Stomach smooth muscle (tissue), 2 donors: ENCODE measurements at regions not wholly inside any gene's neighbourhood (a gene's known extent, or its start where the extent isn't known, plus 50 kb on each side); places are given as distances from the start of the nearest gene placed in this dataset.

Experiments used
- H3K27ac ChIP-seq: one replicate; pipeline ENCODE4 v1.7.0; 2013; ENCODE audit warnings: mild to moderate bottlenecking, low read length, inconsistent platforms
- H3K27me3 ChIP-seq, 2 donors: one replicate each; pipeline ENCODE4 v1.7.0; 2013; ENCODE audit warnings: low read length in 2 of 2; ENCODE audit not compliant: insufficient read depth in 2 of 2, control insufficient read depth in 1 of 2
- H3K36me3 ChIP-seq, 2 donors: one replicate each; pipeline ENCODE4 v1.7.0; 2013; ENCODE audit warnings: low read length in 2 of 2; ENCODE audit not compliant: control insufficient read depth in 2 of 2, insufficient read depth in 2 of 2
- H3K4me1 ChIP-seq: one replicate; pipeline ENCODE4 v1.7.0; 2013; ENCODE audit warnings: low read length; ENCODE audit not compliant: control insufficient read depth, insufficient read depth
- H3K4me3 ChIP-seq, 2 donors: one replicate each; pipeline ENCODE4 v1.7.0; 2013; ENCODE audit warnings: low read length in 2 of 2
- H3K9ac ChIP-seq, 2 donors: one replicate each; pipeline ENCODE4 v1.7.0; 2013; ENCODE audit warnings: low read length in 2 of 2, mild to moderate bottlenecking in 1 of 2
- H3K9me3 ChIP-seq, 2 donors: one replicate each; pipeline ENCODE4 v1.7.0; 2013; ENCODE audit warnings: low read length in 2 of 2; ENCODE audit not compliant: control insufficient read depth in 2 of 2
- donor health status: healthy.
- donor health status: Pancreatic carcinoma.

- no peaks in the 10 kb centered on the region for H3K27me3 ChIP-seq
- no peak overlapping the region for H3K4me3 ChIP-seq
- H3K9ac ChIP-seq, result no peak overlapping the region
- H3K4me1 ChIP-seq, result no peaks in the 10 kb centered on the region
- H3K36me3 ChIP-seq, result no peaks in the 10 kb centered on the region
- H3K27ac ChIP-seq, result no peak overlapping the region
- H3K9me3 ChIP-seq, result no peaks in the 10 kb centered on the region
Measured at GRCh38 chr1:173276922-173277800, 70.0 kb upstream of the TNFSF4 start.

- H3K27me3 ChIP-seq, result no peaks in the 10 kb centered on the region
- no peaks in the 10 kb centered on the region for H3K9me3 ChIP-seq
- H3K27ac ChIP-seq, result no peak overlapping the region
- H3K36me3 ChIP-seq, result no peaks in the 10 kb centered on the region
- H3K9ac ChIP-seq, result no peak overlapping the region
- H3K4me3 ChIP-seq, result no peak overlapping the region
- H3K4me1 ChIP-seq, result no peaks in the 10 kb centered on the region
Measured at GRCh38 chr1:173280899-173281660, 73.9 kb upstream of the TNFSF4 start.

- H3K4me1 ChIP-seq, result no peaks in the 10 kb centered on the region
- H3K9me3 ChIP-seq, result no peaks in the 10 kb centered on the region
- H3K27me3 ChIP-seq, result no peaks in the 10 kb centered on the region
- H3K27ac ChIP-seq, result no peak overlapping the region
- H3K9ac ChIP-seq, result no peak overlapping the region
- no peaks in the 10 kb centered on the region for H3K36me3 ChIP-seq
- no peak overlapping the region for H3K4me3 ChIP-seq
Measured at GRCh38 chr1:173285048-173285447, 77.9 kb upstream of the TNFSF4 start.

GRCh38 chr1:173287785-173288184, 80.7 kb upstream of the TNFSF4 start:
- Histone ChIP-seq H3K4me3 (no peak overlapping the region), H3K27me3 (no peaks in the 10 kb centered on the region), H3K27ac (no peak overlapping the region), H3K4me1 (no peaks in the 10 kb centered on the region), H3K9me3 (no peaks in the 10 kb centered on the region), H3K9ac (no peak overlapping the region), H3K36me3 (no peaks in the 10 kb centered on the region)

- no peaks in the 10 kb centered on the region for H3K36me3 ChIP-seq
- no peak overlapping the region for H3K9ac ChIP-seq
- H3K27me3 ChIP-seq, result no peaks in the 10 kb centered on the region
- H3K27ac ChIP-seq, result no peak overlapping the region
- H3K4me1 ChIP-seq, result peaks cover 3% of the 10 kb centered on the region
- no peak overlapping the region for H3K4me3 ChIP-seq
- H3K9me3 ChIP-seq, result no peaks in the 10 kb centered on the region
Measured at GRCh38 chr1:173293756-173294155, 86.6 kb upstream of the TNFSF4 start.

- Histone ChIP-seq H3K36me3 (no peaks in the 10 kb centered on the region), H3K9me3 (no peaks in the 10 kb centered on the region), H3K27me3 (no peaks in the 10 kb centered on the region), H3K4me3 (no peak overlapping the region), H3K27ac (no peak overlapping the region), H3K9ac (no peak overlapping the region), H3K4me1 (peaks cover 6% of the 10 kb centered on the region)
Measured at GRCh38 chr1:173294843-173295242, 87.7 kb upstream of the TNFSF4 start.

GRCh38 chr1:173295391-173295790, 88.3 kb upstream of the TNFSF4 start:
- Histone ChIP-seq H3K27ac (no peak overlapping the region), H3K9ac (no peak overlapping the region), H3K4me3 (no peak overlapping the region), H3K4me1 (peaks cover 6% of the 10 kb centered on the region), H3K9me3 (no peaks in the 10 kb centered on the region), H3K36me3 (no peaks in the 10 kb centered on the region), H3K27me3 (no peaks in the 10 kb centered on the region)

- H3K9me3 ChIP-seq, result no peaks in the 10 kb centered on the region
- peaks cover 6% of the 10 kb centered on the region for H3K4me1 ChIP-seq
- H3K36me3 ChIP-seq, result no peaks in the 10 kb centered on the region
- no peak overlapping the region for H3K9ac ChIP-seq
- no peak overlapping the region for H3K4me3 ChIP-seq
- no peaks in the 10 kb centered on the region for H3K27me3 ChIP-seq
- H3K27ac ChIP-seq, result no peak overlapping the region
Measured at GRCh38 chr1:173295995-173296394, 88.9 kb upstream of the TNFSF4 start.

- H3K4me3 ChIP-seq, result no peak overlapping the region
- H3K9ac ChIP-seq, result no peak overlapping the region
- H3K27me3 ChIP-seq, result no peaks in the 10 kb centered on the region
- no peaks in the 10 kb centered on the region for H3K36me3 ChIP-seq
- peaks cover 6% of the 10 kb centered on the region for H3K4me1 ChIP-seq
- no peak overlapping the region for H3K27ac ChIP-seq
- no peaks in the 10 kb centered on the region for H3K9me3 ChIP-seq
Measured at GRCh38 chr1:173297798-173298391, 90.8 kb upstream of the TNFSF4 start.

GRCh38 chr1:173300061-173301044, 93.2 kb upstream of the TNFSF4 start:
- Histone ChIP-seq H3K9ac (no peak overlapping the region), H3K4me3 (no peak overlapping the region), H3K27ac (no peak overlapping the region), H3K4me1 (peaks cover 6% of the 10 kb centered on the region), H3K27me3 (no peaks in the 10 kb centered on the region), H3K9me3 (no peaks in the 10 kb centered on the region), H3K36me3 (no peaks in the 10 kb centered on the region)
